Uterus (tissue), 3 donors: ENCODE measurements at regions not wholly inside any gene's neighbourhood (a gene's known extent, or its start where the extent isn't known, plus 50 kb on each side); places are given as distances from the start of the nearest gene placed in this dataset.
"Not testable (repeated sequence)": the region's sequence is repeated elsewhere in the genome, so short reads cannot be mapped to it uniquely, and the experiment has no call there.

Experiments used
- DNase-seq, 2 donors: peaks; one replicate each; pipeline ENCODE4 v3.0.0-alpha.2; 2019 to 2020
- H3K27ac ChIP-seq, 2 donors: fragments of 200-600 bp; sonication (generic); 1 replicate in 1 of 2; 2 replicates in 1 of 2; pipeline ENCODE4 v1.5.1; 2016 to 2018
- H3K27me3 ChIP-seq, 2 donors: fragments of 200-600 bp; sonication (generic); one replicate each; pipeline ENCODE4 v1.5.1; 2018 to 2019; ENCODE audit warnings: control low read depth in 1 of 2
- H3K36me3 ChIP-seq, 2 donors: fragments of 200-600 bp; sonication (generic); one replicate each; pipeline ENCODE4 v1.5.1; 2019; ENCODE audit warnings: control low read depth in 1 of 2
- H3K4me1 ChIP-seq, 2 donors: fragments of 200-600 bp; sonication (generic); one replicate each; pipeline ENCODE4 v1.5.1; 2018 to 2019; ENCODE audit warnings: control low read depth in 1 of 2
- H3K4me3 ChIP-seq, 2 donors: fragments of 200-600 bp; sonication (generic); 1 replicate in 1 of 2; 2 replicates in 1 of 2; pipeline ENCODE4 v1.5.1; 2018 to 2019; ENCODE audit warnings: mild to moderate bottlenecking in 1 of 2
- H3K9me3 ChIP-seq, 2 donors: fragments of 200-600 bp; sonication (generic); one replicate each; pipeline ENCODE4 v1.5.1; 2019; ENCODE audit warnings: control low read depth in 1 of 2
- CTCF ChIP-seq, 4 experiments: fragments of 200-600 bp in 2 of 4; fragments of 450-650 bp in 2 of 4; sonication (generic) in 2 of 4; IDR thresholded peaks; one replicate each; pipeline ENCODE4 v1.5.1; 2016 to 2019; ENCODE audit warnings: antibody characterized with exemption in 4 of 4, mild to moderate bottlenecking in 2 of 4, moderate library complexity in 1 of 4
- POLR2A ChIP-seq, 2 donors: fragments of 450-650 bp; IDR thresholded peaks; one replicate each; pipeline ENCODE4 v1.6.1; 2016; ENCODE audit warnings: antibody characterized with exemption in 2 of 2, mild to moderate bottlenecking in 1 of 2, moderate library complexity in 1 of 2
- intact Hi-C: fragments of 100-400 bp; cut with DNase I; formaldehyde crosslinking; loops from one replicate; pipeline ENCODE4 v1.15.1; 2023; ENCODE audit warnings: low total_unique reads
- donor health status: DM: yes; HTN: yes; CAD: no.

GRCh38 chr14:21802441-21802840 lies 128.8 kb upstream of the OR4E1 start:
- Histone ChIP-seq H3K4me1 (no peaks in the 10 kb centered on the region), H3K36me3 (no peaks in the 10 kb centered on the region), H3K9me3 (no peaks in the 10 kb centered on the region), H3K4me3 (no peak overlapping the region), H3K27ac (no peak overlapping the region), H3K27me3 (no peaks in the 10 kb centered on the region)
- TF ChIP-seq POLR2A (IDR thresholded peaks at IDR 0.05): no peak
- TF ChIP-seq CTCF (IDR thresholded peaks at IDR 0.05): no peak
- DNase-seq: no peak
- intact Hi-C loops: no loop called here

GRCh38 chr14:21796916-21797315 lies 123.3 kb upstream of the OR4E1 start:
- H3K27me3 ChIP-seq: no peaks in the 10 kb centered on the region
- TF ChIP-seq CTCF (IDR thresholded peaks at IDR 0.05): no peak
- no peak for TF ChIP-seq POLR2A (IDR thresholded peaks at IDR 0.05)
- H3K9me3 ChIP-seq: no peaks in the 10 kb centered on the region
- H3K4me3 ChIP-seq: no peak overlapping the region
- no peak for DNase-seq
- intact Hi-C loops: no loop called here
- H3K27ac ChIP-seq: no peak overlapping the region
- H3K36me3 ChIP-seq: no peaks in the 10 kb centered on the region
- H3K4me1 ChIP-seq: no peaks in the 10 kb centered on the region

GRCh38 chr14:21795456-21795855 lies 121.8 kb upstream of the OR4E1 start:
- no peaks in the 10 kb centered on the region for H3K36me3 ChIP-seq
- TF ChIP-seq CTCF (IDR thresholded peaks at IDR 0.05) (no peak), POLR2A (IDR thresholded peaks at IDR 0.05) (no peak)
- no peak overlapping the region for H3K27ac ChIP-seq

GRCh38 chr14:21791749-21792148 lies 118.1 kb upstream of the OR4E1 start:
- Histone ChIP-seq H3K4me3 (no peak overlapping the region), H3K27me3 (no peaks in the 10 kb centered on the region), H3K9me3 (no peaks in the 10 kb centered on the region), H3K4me1 (no peaks in the 10 kb centered on the region), H3K27ac (no peak overlapping the region), H3K36me3 (no peaks in the 10 kb centered on the region)
- intact Hi-C loops: no loop called here
- TF ChIP-seq CTCF (IDR thresholded peaks at IDR 0.05) (no peak), POLR2A (IDR thresholded peaks at IDR 0.05) (no peak)
- no peak for DNase-seq

More at GRCh38 chr14:21795456-21795855, 121.8 kb upstream of the OR4E1 start:
- intact Hi-C loops: no loop called here
- Histone ChIP-seq H3K4me3 (no peak overlapping the region), H3K4me1 (no peaks in the 10 kb centered on the region), H3K9me3 (no peaks in the 10 kb centered on the region), H3K27me3 (no peaks in the 10 kb centered on the region)
- no peak for DNase-seq

- H3K4me1 ChIP-seq: not testable (repeated sequence)
Measured at GRCh38 chr14:21788687-21789086, 115.1 kb upstream of the OR4E1 start.

GRCh38 chr14:21787242-21787641 lies 113.6 kb upstream of the OR4E1 start:
- H3K27me3 ChIP-seq, H3K27ac ChIP-seq, H3K36me3 ChIP-seq, DNase-seq, intact Hi-C loops, H3K9me3 ChIP-seq, H3K4me3 ChIP-seq, H3K4me1 ChIP-seq: not testable (repeated sequence)

More at GRCh38 chr14:21788687-21789086, 115.1 kb upstream of the OR4E1 start:
- DNase-seq, H3K4me3 ChIP-seq, H3K27me3 ChIP-seq, H3K36me3 ChIP-seq, H3K9me3 ChIP-seq, intact Hi-C loops, H3K27ac ChIP-seq: not testable (repeated sequence)
